Lower leg skin (tissue), 3 donors: ENCODE measurements at regions not wholly inside any gene's neighbourhood (a gene's known extent, or its start where the extent isn't known, plus 50 kb on each side); places are given as distances from the start of the nearest gene placed in this dataset.

Experiments used
- POLR2A ChIP-seq, 2 donors: fragments of 450-650 bp; IDR thresholded peaks; one replicate each; pipeline ENCODE4 v1.6.1; 2016 to 2017; ENCODE audit warnings: antibody characterized with exemption in 2 of 2, mild to moderate bottlenecking in 1 of 2, moderate library complexity in 1 of 2
- TF ChIP-seq, protein P1 (sequence below), 3 donors: fragments of 450-650 bp; IDR thresholded peaks; one replicate each; pipeline ENCODE4 v1.5.1; 2016; ENCODE audit warnings: antibody characterized with exemption in 3 of 3, mild to moderate bottlenecking in 3 of 3, moderate library complexity in 2 of 3

DNA sequence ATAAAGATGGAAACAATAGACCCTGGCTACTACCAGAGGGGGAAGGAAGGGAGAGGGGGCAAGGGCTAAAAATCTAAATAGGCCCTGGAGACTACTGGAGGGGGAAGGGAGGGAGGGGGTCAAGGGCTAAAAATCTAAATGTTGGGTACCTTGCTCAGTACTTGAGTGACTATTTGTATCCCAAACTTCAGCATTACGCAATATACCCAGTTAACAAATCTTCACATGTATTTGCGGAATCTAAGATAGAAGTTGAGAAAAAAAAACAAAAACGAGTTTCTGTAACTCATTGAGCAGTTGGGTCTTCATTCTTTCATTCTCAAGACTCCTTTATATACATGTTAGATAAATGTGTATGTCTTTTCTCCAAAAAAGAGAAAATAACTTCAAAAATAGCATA, 537.4 kb downstream of the TAF11L14 start:
- no peak for TF ChIP-seq POLR2A (IDR thresholded peaks at IDR 0.05)
- TF ChIP-seq, protein P1, sequence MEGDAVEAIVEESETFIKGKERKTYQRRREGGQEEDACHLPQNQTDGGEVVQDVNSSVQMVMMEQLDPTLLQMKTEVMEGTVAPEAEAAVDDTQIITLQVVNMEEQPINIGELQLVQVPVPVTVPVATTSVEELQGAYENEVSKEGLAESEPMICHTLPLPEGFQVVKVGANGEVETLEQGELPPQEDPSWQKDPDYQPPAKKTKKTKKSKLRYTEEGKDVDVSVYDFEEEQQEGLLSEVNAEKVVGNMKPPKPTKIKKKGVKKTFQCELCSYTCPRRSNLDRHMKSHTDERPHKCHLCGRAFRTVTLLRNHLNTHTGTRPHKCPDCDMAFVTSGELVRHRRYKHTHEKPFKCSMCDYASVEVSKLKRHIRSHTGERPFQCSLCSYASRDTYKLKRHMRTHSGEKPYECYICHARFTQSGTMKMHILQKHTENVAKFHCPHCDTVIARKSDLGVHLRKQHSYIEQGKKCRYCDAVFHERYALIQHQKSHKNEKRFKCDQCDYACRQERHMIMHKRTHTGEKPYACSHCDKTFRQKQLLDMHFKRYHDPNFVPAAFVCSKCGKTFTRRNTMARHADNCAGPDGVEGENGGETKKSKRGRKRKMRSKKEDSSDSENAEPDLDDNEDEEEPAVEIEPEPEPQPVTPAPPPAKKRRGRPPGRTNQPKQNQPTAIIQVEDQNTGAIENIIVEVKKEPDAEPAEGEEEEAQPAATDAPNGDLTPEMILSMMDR (IDR thresholded peaks at IDR 0.05): no peak
